ENCODE measurements at regions not wholly inside any gene's neighbourhood (a gene's known extent, or its start where the extent isn't known, plus 50 kb on each side); places are given as distances from the start of the nearest gene placed in this dataset.

DNA sequence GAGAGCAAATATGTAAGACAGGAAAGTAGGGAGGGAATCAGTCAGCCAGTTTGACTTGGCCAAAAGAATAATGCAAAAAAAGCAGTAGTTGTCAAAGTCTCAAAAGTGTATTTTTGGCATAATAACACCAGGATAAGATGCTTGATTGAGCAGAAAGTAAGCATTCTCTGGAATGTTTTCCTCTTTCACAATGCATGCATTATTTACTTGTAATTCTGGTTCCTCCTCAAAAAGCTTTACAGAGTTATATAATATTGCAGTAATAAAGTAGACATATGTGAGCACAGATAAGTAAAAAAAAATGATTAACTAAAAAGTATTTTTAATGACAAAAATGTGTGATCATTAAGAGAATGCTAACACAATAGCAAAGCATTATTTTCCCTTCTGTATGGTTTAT, 285.9 kb upstream of the BCHE start:
- POLR2A ChIA-PET = no interaction called here
- TF ChIP-seq, protein P1, sequence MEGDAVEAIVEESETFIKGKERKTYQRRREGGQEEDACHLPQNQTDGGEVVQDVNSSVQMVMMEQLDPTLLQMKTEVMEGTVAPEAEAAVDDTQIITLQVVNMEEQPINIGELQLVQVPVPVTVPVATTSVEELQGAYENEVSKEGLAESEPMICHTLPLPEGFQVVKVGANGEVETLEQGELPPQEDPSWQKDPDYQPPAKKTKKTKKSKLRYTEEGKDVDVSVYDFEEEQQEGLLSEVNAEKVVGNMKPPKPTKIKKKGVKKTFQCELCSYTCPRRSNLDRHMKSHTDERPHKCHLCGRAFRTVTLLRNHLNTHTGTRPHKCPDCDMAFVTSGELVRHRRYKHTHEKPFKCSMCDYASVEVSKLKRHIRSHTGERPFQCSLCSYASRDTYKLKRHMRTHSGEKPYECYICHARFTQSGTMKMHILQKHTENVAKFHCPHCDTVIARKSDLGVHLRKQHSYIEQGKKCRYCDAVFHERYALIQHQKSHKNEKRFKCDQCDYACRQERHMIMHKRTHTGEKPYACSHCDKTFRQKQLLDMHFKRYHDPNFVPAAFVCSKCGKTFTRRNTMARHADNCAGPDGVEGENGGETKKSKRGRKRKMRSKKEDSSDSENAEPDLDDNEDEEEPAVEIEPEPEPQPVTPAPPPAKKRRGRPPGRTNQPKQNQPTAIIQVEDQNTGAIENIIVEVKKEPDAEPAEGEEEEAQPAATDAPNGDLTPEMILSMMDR (IDR thresholded peaks at IDR 0.05) = no peak
- no peak for TF ChIP-seq EZH2 (IDR thresholded peaks at IDR 0.05; ENCODE audit: borderline replicate concordance, insufficient read depth, low read depth, low read length, poor library complexity, severe bottlenecking)

GRCh38 chr3:166118049-166118448, 280.8 kb upstream of the BCHE start:
- H3K4me2 ChIP-seq (replicated peaks; ENCODE audit: low read depth, low read length, poor library complexity, severe bottlenecking) = no peak overlapping the region
- Mint-ChIP-seq H3K27me3 (no peaks in the 10 kb centered on the region), H3K4me3 (no peak overlapping the region), H3K27ac (no peak overlapping the region), H3K4me1 (no peaks in the 10 kb centered on the region), H3K9me3 (ENCODE audit: insufficient read depth) (no peaks in the 10 kb centered on the region)
- no peak for ATAC-seq (ENCODE audit: low read depth)
- H3K4me1 ChIP-seq (ENCODE audit: control insufficient read depth in 2 of 2, insufficient read depth in 2 of 2, low read length in 2 of 2) = no peaks in the 10 kb centered on the region
- H4K20me1 ChIP-seq (ENCODE audit: control insufficient read depth, insufficient read depth, low read length, poor library complexity, severe bottlenecking) = no peaks in the 10 kb centered on the region
- intact Hi-C loops (cut with micrococcal nuclease) = no loop called here
- POLR2A ChIA-PET = no interaction called here
- no peaks in the 10 kb centered on the region for H3K79me2 ChIP-seq (ENCODE audit: control insufficient read depth, insufficient read depth, low read length)
- CTCF ChIA-PET = no interaction called here
- no peak overlapping the region for H3K4me3 ChIP-seq (ENCODE audit: control extremely low read depth in 1 of 5, extremely low read depth in 1 of 5, insufficient read depth in 1 of 5, low read depth in 2 of 5, low read length in 4 of 5)
- H3K27ac ChIP-seq (ENCODE audit: low read length in 2 of 2) = no peak overlapping the region
- TF ChIP-seq EZH2 (IDR thresholded peaks at IDR 0.05; ENCODE audit: borderline replicate concordance, insufficient read depth, low read depth, low read length, poor library complexity, severe bottlenecking) = no peak
- no peaks in the 10 kb centered on the region for H3K36me3 ChIP-seq (replicated peaks in 1 of 2; ENCODE audit: control extremely low read depth in 1 of 2, control insufficient read depth in 1 of 2, extremely low read depth in 1 of 2, insufficient read depth in 2 of 2, low read length in 1 of 2)
- DNase-seq = no peak
- no peaks in the 10 kb centered on the region for H3K27me3 ChIP-seq (replicated peaks in 1 of 4; ENCODE audit: control extremely low read depth in 1 of 4, control insufficient read depth in 3 of 4, insufficient read depth in 4 of 4, low read length in 3 of 4)
- peaks cover 0 to 3% (median 1%) of the 10 kb centered on the region in 3 donors for H3K9me3 ChIP-seq (ENCODE audit: control extremely low read depth in 1 of 3, control insufficient read depth in 2 of 3, insufficient read depth in 1 of 3, low read length in 2 of 3)
- H2AFZ ChIP-seq (ENCODE audit: insufficient read depth, low read depth, low read length, poor library complexity, severe bottlenecking) = no peak overlapping the region
- H3K9ac ChIP-seq (ENCODE audit: low read length) = no peak overlapping the region
- WGBS (ENCODE audit: insufficient coverage) = no CpG with 5 or more reads among the region's 2 CpGs

More for the DNA sequence above, 285.9 kb upstream of the BCHE start:
- ATAC-seq (ENCODE audit: low read depth) (no peak), DNase-seq (no peak)
- H3K36me3 ChIP-seq (replicated peaks in 1 of 2; ENCODE audit: control extremely low read depth in 1 of 2, control insufficient read depth in 1 of 2, extremely low read depth in 1 of 2, insufficient read depth in 2 of 2, low read length in 1 of 2) = no peaks in the 10 kb centered on the region
- H3K27me3 ChIP-seq (replicated peaks in 1 of 4; ENCODE audit: control extremely low read depth in 1 of 4, control insufficient read depth in 3 of 4, insufficient read depth in 4 of 4, low read length in 3 of 4) = no peaks in the 10 kb centered on the region
- CTCF ChIA-PET = no interaction called here
- no peak overlapping the region for H3K4me2 ChIP-seq (replicated peaks; ENCODE audit: low read depth, low read length, poor library complexity, severe bottlenecking)
- Mint-ChIP-seq H3K27ac (no peak overlapping the region), H3K4me3 (no peak overlapping the region), H3K9me3 (ENCODE audit: insufficient read depth) (peaks cover 2% of the 10 kb centered on the region), H3K27me3 (no peaks in the 10 kb centered on the region), H3K4me1 (no peaks in the 10 kb centered on the region)
- H2AFZ ChIP-seq (ENCODE audit: insufficient read depth, low read depth, low read length, poor library complexity, severe bottlenecking) = no peak overlapping the region
- no peaks in the 10 kb centered on the region for H4K20me1 ChIP-seq (ENCODE audit: control insufficient read depth, insufficient read depth, low read length, poor library complexity, severe bottlenecking)
- H3K27ac ChIP-seq (ENCODE audit: low read length in 2 of 2) = no peak overlapping the region
- intact Hi-C loops (cut with micrococcal nuclease) = no loop called here
- no peak overlapping the region for H3K9ac ChIP-seq (ENCODE audit: low read length)
- H3K9me3 ChIP-seq (ENCODE audit: control extremely low read depth in 1 of 3, control insufficient read depth in 2 of 3, insufficient read depth in 1 of 3, low read length in 2 of 3) = peaks cover 0 to 6% (median 0%) of the 10 kb centered on the region in 3 donors
- H3K4me1 ChIP-seq (ENCODE audit: control insufficient read depth in 2 of 2, insufficient read depth in 2 of 2, low read length in 2 of 2) = no peaks in the 10 kb centered on the region
- H3K79me2 ChIP-seq (ENCODE audit: control insufficient read depth, insufficient read depth, low read length) = no peaks in the 10 kb centered on the region
- H3K4me3 ChIP-seq (ENCODE audit: control extremely low read depth in 1 of 5, extremely low read depth in 1 of 5, insufficient read depth in 1 of 5, low read depth in 2 of 5, low read length in 4 of 5) = no peak overlapping the region
